Activated CD8-positive, alpha-beta T cell treated with anti-CD3 and anti-CD28 coated beads for 36 hours (primary cell): ENCODE measurements at regions not wholly inside any gene's neighbourhood (a gene's known extent, or its start where the extent isn't known, plus 50 kb on each side); places are given as distances from the start of the nearest gene placed in this dataset.
"Not testable (repeated sequence)": the region's sequence is repeated elsewhere in the genome, so short reads cannot be mapped to it uniquely, and the experiment has no call there.

Experiments used
- ATAC-seq: fragments of 200-7000 bp; cut with Tn5 transposase; one replicate; pipeline ENCODE4 v1.10.0; 2021; ENCODE audit warnings: mild to moderate bottlenecking, moderate library complexity
- CTCF ChIA-PET: fragments of 350-600 bp; sonication (Branson Sonifier 250); formaldehyde crosslinking; loops from one replicate; lab custom pipeline; 2021; ENCODE audit warnings: antibody characterized with exemption; lab: Charles Lee
- POLR2A ChIA-PET: fragments of 350-600 bp; sonication (Branson Sonifier 250); formaldehyde crosslinking; loops from one replicate; lab custom pipeline; 2021; ENCODE audit warnings: antibody characterized with exemption; lab: Charles Lee
- DNase-seq: peaks from one replicate; pipeline ENCODE4 v3.0.0-alpha.2; 2020
- H3K27ac Mint-ChIP-seq: one replicate; pipeline ENCODE4 v1.8.0; 2021; ENCODE audit warnings: mild to moderate bottlenecking, mixed read lengths
- H3K27me3 Mint-ChIP-seq: one replicate; pipeline ENCODE4 v1.8.0; 2021; ENCODE audit warnings: mixed read lengths
- H3K36me3 Mint-ChIP-seq: one replicate; pipeline ENCODE4 v1.8.0; 2021; ENCODE audit warnings: low read depth, mixed read lengths
- H3K4me1 Mint-ChIP-seq: one replicate; pipeline ENCODE4 v1.8.0; 2021; ENCODE audit warnings: low read depth, mixed read lengths
- H3K4me3 Mint-ChIP-seq: one replicate; pipeline ENCODE4 v1.8.0; 2021; ENCODE audit warnings: mild to moderate bottlenecking, moderate library complexity, mixed read lengths
- H3K9me3 Mint-ChIP-seq: one replicate; pipeline ENCODE4 v1.8.0; 2021; ENCODE audit warnings: mixed read lengths
- intact Hi-C: fragments of 100-400 bp; cut with micrococcal nuclease; formaldehyde crosslinking; loops from one replicate; pipeline ENCODE4 v1.10.0; 2022
- TF ChIP-seq, protein P1 (sequence below): fragments of 200-600 bp; IDR thresholded peaks from one replicate; pipeline ENCODE4 v1.8.0; 2022; ENCODE audit warnings: antibody characterized with exemption, mild to moderate bottlenecking

DNA sequence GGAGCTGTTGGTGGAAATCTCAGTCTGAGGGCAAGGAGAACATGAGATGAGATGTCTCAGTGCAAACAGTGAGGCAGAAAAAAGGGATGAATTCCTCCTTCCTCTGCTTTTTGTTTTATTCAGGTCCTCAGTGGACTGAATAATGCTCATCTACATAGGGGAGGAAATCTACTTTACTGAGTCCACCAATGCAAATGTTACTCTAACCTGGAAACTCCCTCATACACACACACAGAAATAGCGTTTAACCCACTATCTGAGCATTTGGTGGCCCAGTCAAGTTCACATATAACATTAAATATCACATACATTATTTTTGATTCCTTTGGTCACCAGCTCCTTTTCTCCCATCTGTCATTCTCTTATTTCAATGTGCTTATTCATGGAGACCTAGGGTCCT lies 418.8 kb downstream of the TMEM135 start:
- ATAC-seq (no peak), DNase-seq (no peak)
- Mint-ChIP-seq H3K4me1 (no peaks in the 10 kb centered on the region), H3K36me3 (no peaks in the 10 kb centered on the region), H3K27me3 (no peaks in the 10 kb centered on the region), H3K9me3 (no peaks in the 10 kb centered on the region), H3K4me3 (no peak overlapping the region), H3K27ac (no peak overlapping the region)
- CTCF ChIA-PET = no interaction called here
- intact Hi-C loops = no loop called here
- TF ChIP-seq, protein P1, sequence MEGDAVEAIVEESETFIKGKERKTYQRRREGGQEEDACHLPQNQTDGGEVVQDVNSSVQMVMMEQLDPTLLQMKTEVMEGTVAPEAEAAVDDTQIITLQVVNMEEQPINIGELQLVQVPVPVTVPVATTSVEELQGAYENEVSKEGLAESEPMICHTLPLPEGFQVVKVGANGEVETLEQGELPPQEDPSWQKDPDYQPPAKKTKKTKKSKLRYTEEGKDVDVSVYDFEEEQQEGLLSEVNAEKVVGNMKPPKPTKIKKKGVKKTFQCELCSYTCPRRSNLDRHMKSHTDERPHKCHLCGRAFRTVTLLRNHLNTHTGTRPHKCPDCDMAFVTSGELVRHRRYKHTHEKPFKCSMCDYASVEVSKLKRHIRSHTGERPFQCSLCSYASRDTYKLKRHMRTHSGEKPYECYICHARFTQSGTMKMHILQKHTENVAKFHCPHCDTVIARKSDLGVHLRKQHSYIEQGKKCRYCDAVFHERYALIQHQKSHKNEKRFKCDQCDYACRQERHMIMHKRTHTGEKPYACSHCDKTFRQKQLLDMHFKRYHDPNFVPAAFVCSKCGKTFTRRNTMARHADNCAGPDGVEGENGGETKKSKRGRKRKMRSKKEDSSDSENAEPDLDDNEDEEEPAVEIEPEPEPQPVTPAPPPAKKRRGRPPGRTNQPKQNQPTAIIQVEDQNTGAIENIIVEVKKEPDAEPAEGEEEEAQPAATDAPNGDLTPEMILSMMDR = no peak
- POLR2A ChIA-PET = interaction anchor here (0.6 kb wide), 1 partner anchor 38 kb away, joined by 4 read pairs; no protein-coding TSS in a partner anchor

DNA sequence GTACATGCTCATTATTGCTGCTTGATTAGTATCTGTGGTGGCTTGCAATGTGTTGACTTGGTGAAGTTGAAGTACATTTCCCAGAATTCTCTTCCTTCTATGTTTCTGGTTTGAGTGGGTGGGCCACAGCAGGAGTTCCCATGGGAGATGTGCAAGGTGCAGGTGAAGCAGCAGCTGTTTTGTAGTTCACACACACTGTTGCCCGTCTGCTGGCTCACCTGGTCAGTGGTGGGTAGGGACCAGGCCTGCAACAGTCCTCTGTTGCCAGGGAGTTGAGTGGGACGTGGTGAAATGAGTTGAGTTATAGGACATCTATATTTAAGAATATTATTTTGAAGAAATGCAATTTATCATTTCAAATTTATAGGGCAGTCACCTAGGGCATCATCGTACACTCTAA lies 417.4 kb downstream of the TMEM135 start:
- Mint-ChIP-seq H3K4me1 (no peaks in the 10 kb centered on the region), H3K27ac (no peak overlapping the region), H3K4me3 (no peak overlapping the region), H3K36me3 (no peaks in the 10 kb centered on the region), H3K27me3 (no peaks in the 10 kb centered on the region), H3K9me3 (no peaks in the 10 kb centered on the region)
- POLR2A ChIA-PET = no interaction called here
- intact Hi-C loops = no loop called here
- DNase-seq (no peak), ATAC-seq (no peak)
- CTCF ChIA-PET = no interaction called here
- TF ChIP-seq, protein P1 = no peak

DNA sequence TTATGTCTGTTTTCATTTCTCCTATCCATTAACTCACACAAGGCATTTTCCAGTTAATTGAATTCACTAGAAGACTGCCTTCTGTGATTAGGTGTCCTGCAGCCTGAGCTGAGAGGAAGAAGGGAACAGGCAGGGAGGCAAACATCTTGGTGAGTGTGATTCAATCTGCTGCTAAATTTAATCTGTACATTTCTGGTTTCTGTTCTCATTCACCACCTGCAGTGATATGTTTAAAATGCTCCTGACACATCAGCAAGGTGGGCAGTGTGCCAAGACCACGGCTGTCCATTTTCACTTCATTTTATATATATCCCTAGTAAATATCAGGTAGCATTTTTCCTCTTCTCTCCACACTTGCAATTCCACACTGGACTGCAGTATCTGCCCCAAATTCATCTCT lies 416.5 kb downstream of the TMEM135 start:
- intact Hi-C loops = no loop called here
- H3K27me3 Mint-ChIP-seq = no peaks in the 10 kb centered on the region
- no peak overlapping the region for H3K4me3 Mint-ChIP-seq
- TF ChIP-seq, protein P1 = no peak
- H3K36me3 Mint-ChIP-seq = no peaks in the 10 kb centered on the region
- H3K27ac Mint-ChIP-seq = no peak overlapping the region
- no peak for ATAC-seq
- H3K9me3 Mint-ChIP-seq = no peaks in the 10 kb centered on the region
- DNase-seq = no peak
- H3K4me1 Mint-ChIP-seq = no peaks in the 10 kb centered on the region
- ChIA-PET CTCF (interaction anchor here (1.6 kb wide), 1 partner anchor 33 kb away, joined by 3 read pairs; no protein-coding TSS in a partner anchor), POLR2A (no interaction called here)

DNA sequence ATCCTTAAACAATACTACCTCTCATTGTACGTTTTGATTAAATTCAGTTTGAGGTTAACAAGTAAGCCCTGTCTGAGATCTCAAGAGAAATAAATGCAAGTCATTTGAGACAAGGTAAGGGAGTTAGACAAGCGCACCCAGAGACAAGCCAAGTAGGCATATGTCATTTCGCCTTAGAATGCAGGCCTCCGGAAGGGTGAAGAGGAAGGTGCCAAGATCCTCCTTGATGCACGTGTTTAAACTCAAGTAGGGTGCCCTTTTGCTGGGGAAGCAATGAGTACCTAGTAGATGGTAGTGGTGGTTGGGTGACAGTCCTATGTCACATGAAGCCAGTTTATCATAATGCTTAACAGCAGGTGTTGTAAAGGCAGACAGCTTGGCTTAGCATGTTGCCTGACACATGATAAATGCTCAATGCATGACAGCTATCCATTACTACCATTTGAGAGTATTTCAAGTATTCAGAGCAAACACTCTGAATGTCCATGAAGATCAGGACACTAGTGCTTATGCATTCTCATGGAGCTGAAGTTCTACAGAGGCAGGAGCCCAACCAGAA lies 415.9 kb downstream of the TMEM135 start:
- H3K9me3 Mint-ChIP-seq = no peaks in the 10 kb centered on the region
- H3K4me3 Mint-ChIP-seq = no peak overlapping the region
- no peak for ATAC-seq
- no peak overlapping the region for H3K27ac Mint-ChIP-seq
- DNase-seq = no peak
- peaks cover 4% of the 10 kb centered on the region for H3K27me3 Mint-ChIP-seq
- ChIA-PET CTCF (interaction anchor here (1.6 kb wide), 1 partner anchor 32 kb away, joined by 3 read pairs; no protein-coding TSS in a partner anchor), POLR2A (no interaction called here)
- no peaks in the 10 kb centered on the region for H3K4me1 Mint-ChIP-seq
- no peaks in the 10 kb centered on the region for H3K36me3 Mint-ChIP-seq
- intact Hi-C loops = no loop called here
- TF ChIP-seq, protein P1 = no peak

DNA sequence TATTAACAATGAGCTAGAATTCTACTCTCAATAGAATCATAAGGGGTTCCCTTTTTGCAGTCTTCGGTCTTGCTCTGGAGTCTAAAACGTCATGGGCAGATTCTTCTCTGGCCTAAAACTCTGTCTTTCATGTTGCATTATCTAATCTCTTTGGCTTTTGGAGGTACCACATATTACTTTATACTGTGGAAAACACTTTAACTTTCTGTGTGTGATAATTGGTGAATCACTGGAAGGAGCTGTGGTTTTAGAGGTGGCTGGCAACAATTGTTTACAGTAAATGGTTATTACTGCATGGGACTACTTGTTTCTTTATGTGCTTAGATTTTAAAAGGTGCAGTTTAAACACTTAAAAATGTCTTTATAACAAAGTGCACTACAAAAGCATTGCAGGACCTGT lies 414.3 kb downstream of the TMEM135 start:
- H3K27ac Mint-ChIP-seq, ATAC-seq, H3K36me3 Mint-ChIP-seq, CTCF ChIA-PET, H3K27me3 Mint-ChIP-seq, H3K4me3 Mint-ChIP-seq, DNase-seq, intact Hi-C loops, H3K9me3 Mint-ChIP-seq, H3K4me1 Mint-ChIP-seq: not testable (repeated sequence)
- POLR2A ChIA-PET = interaction anchor here (1.0 kb wide), 1 partner anchor 25 kb away, joined by 3 read pairs; no protein-coding TSS in a partner anchor
